ENCODE measurements at regions not wholly inside any gene's neighbourhood (a gene's known extent, or its start where the extent isn't known, plus 50 kb on each side); places are given as distances from the start of the nearest gene placed in this dataset.

DNA sequence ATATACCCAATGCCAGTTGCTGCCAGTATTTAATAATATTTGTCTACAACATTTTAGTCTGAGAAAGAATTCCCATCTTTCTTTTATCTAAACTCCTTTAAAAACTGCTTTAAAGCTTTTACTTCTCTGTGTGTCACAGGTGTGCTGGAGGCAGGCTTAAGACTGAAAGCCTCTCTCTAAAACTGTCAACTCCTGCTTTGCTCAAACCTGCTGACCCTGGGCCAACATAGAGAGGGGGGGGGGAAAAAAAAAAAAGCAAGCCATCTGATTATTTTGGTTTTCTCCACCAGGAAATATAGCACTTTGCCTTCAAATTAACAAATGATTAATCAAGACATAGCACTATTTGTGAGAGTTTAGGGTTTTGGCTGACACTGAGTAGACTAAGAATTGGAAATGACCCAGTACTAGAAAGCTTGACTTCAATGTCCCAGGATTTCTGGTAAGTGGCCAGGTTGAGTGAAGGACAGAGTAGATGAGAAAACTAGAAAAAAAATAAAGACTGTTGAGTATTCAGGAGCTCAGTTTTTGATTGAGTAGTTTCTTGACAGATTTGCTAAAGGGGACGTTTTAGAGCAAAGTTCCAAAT, 357.0 kb upstream of the FLRT2 start:
- H3K4me3 ChIP-seq (ENCODE audit: low read depth, low read length), result no peak overlapping the region
- TF ChIP-seq, protein P1, sequence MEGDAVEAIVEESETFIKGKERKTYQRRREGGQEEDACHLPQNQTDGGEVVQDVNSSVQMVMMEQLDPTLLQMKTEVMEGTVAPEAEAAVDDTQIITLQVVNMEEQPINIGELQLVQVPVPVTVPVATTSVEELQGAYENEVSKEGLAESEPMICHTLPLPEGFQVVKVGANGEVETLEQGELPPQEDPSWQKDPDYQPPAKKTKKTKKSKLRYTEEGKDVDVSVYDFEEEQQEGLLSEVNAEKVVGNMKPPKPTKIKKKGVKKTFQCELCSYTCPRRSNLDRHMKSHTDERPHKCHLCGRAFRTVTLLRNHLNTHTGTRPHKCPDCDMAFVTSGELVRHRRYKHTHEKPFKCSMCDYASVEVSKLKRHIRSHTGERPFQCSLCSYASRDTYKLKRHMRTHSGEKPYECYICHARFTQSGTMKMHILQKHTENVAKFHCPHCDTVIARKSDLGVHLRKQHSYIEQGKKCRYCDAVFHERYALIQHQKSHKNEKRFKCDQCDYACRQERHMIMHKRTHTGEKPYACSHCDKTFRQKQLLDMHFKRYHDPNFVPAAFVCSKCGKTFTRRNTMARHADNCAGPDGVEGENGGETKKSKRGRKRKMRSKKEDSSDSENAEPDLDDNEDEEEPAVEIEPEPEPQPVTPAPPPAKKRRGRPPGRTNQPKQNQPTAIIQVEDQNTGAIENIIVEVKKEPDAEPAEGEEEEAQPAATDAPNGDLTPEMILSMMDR (IDR thresholded peaks at IDR 0.05; ENCODE audit: insufficient read depth, low read depth, low read length, missing control alignments), result no peak
- no peak for DNase-seq (ENCODE audit: low read depth)

DNA sequence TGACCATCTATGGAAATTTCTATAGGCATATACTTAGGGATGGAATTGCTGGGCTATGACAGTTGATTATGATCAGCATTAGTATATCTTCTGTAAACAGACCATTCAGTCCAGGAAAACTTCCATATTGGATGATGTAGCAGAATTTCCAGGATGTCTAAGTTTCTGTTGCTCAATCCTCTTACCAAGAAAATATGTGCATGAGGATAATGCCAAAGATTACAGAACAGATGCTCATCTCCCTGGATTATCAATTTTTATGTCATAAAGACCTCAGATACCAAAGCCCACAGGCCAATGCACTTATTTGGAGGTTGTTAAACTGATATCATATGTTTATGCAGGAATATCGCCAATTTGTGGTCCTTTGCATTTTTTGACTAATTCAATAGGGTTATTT, 354.4 kb upstream of the FLRT2 start:
- H3K4me3 ChIP-seq (ENCODE audit: low read depth, low read length), result no peak overlapping the region
- TF ChIP-seq, protein P1 (IDR thresholded peaks at IDR 0.05; ENCODE audit: insufficient read depth, low read depth, low read length, missing control alignments), result no peak
- DNase-seq (ENCODE audit: low read depth), result no peak

GRCh38 chr14:85178864-85179263, 351.1 kb upstream of the FLRT2 start:
- no peak overlapping the region for H3K4me3 ChIP-seq (ENCODE audit: low read depth, low read length)
- TF ChIP-seq, protein P1 (IDR thresholded peaks at IDR 0.05; ENCODE audit: insufficient read depth, low read depth, low read length, missing control alignments), result no peak
- DNase-seq (ENCODE audit: low read depth), result no peak

DNA sequence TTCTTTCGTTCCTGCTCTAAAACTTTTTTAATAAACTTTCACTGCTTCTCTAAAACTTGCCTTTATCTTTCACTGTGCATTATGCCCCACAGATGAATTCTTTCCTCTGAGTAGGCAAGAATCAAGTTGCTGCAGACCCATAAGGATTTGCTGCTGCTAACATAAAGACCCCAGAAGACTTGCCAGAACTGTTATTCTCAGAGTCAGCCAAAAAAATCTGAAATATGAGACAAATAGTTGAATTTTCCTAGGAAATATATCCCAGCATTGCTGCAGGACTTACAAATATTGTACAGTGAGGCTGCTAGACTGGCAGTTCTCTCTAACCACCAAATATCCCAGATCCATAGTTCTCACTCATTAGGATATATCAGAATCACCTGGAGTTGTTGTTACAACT, 349.1 kb upstream of the FLRT2 start:
- H3K4me3 ChIP-seq (ENCODE audit: low read depth, low read length), result no peak overlapping the region
- TF ChIP-seq, protein P1 (IDR thresholded peaks at IDR 0.05; ENCODE audit: insufficient read depth, low read depth, low read length, missing control alignments), result no peak
- no peak for DNase-seq (ENCODE audit: low read depth)

GRCh38 chr14:85182282-85182681, 347.7 kb upstream of the FLRT2 start:
- H3K4me3 ChIP-seq (ENCODE audit: low read depth, low read length), result no peak overlapping the region
- DNase-seq (ENCODE audit: low read depth), result no peak
- TF ChIP-seq, protein P1 (IDR thresholded peaks at IDR 0.05; ENCODE audit: insufficient read depth, low read depth, low read length, missing control alignments), result no peak

- TF ChIP-seq, protein P1 (IDR thresholded peaks at IDR 0.05; ENCODE audit: insufficient read depth, low read depth, low read length, missing control alignments), result no peak
- no peak overlapping the region for H3K4me3 ChIP-seq (ENCODE audit: low read depth, low read length)
- DNase-seq (ENCODE audit: low read depth), result no peak
Measured at GRCh38 chr14:85186082-85186481, 343.9 kb upstream of the FLRT2 start.

- TF ChIP-seq, protein P1 (IDR thresholded peaks at IDR 0.05; ENCODE audit: insufficient read depth, low read depth, low read length, missing control alignments), result no peak
- DNase-seq (ENCODE audit: low read depth), result no peak
- H3K4me3 ChIP-seq (ENCODE audit: low read depth, low read length), result no peak overlapping the region
Measured at GRCh38 chr14:85187521-85187920, 342.4 kb upstream of the FLRT2 start.

Measured in GM12865 (cell line).